ENCODE measurements at regions not wholly inside any gene's neighbourhood (a gene's known extent, or its start where the extent isn't known, plus 50 kb on each side); places are given as distances from the start of the nearest gene placed in this dataset.

GRCh38 chr2:193276988-193277387 lies 1082.3 kb upstream of the TMEFF2 start:
- Histone ChIP-seq H3K4me1 (ENCODE audit: control insufficient read depth, insufficient read depth, low read length) (no peaks in the 10 kb centered on the region), H3K27ac (ENCODE audit: insufficient read depth, low read depth, low read length, poor library complexity, severe bottlenecking) (no peak overlapping the region), H3K4me3 (ENCODE audit: insufficient read depth, low read depth, low read length) (no peak overlapping the region), H3K27me3 (ENCODE audit: control insufficient read depth, insufficient read depth, low read length, poor library complexity, severe bottlenecking) (no peaks in the 10 kb centered on the region), H3K36me3 (ENCODE audit: control insufficient read depth, insufficient read depth, low read length) (no peaks in the 10 kb centered on the region), H3K9me3 (ENCODE audit: control insufficient read depth, low read length) (no peaks in the 10 kb centered on the region)
- WGBS, 2 experiments = 88 to 89% methylated on average over 11 of the region's 11 CpGs

DNA sequence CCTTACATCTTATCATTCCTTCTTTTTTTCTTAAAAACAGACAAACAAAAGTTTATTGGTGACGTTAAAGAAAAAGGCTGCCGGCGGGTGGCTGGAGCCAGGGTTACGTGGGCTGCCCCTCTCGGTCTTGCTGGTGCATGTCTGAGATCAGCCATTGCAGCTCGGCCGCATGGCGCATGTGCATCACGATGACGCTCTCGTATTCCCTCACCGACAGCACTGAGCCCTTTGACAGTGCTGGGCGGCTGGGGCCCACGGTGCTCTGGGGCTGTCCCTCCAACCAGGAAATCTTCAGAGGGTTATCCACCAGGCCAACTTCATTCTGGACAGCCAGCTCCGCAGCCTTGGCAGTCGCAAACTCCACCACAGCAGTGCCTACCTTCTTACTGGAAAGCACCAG lies 1081.8 kb upstream of the TMEFF2 start:
- Histone ChIP-seq H3K9me3 (ENCODE audit: control insufficient read depth, low read length) (no peaks in the 10 kb centered on the region), H3K27me3 (ENCODE audit: control insufficient read depth, insufficient read depth, low read length, poor library complexity, severe bottlenecking) (no peaks in the 10 kb centered on the region), H3K27ac (ENCODE audit: insufficient read depth, low read depth, low read length, poor library complexity, severe bottlenecking) (no peak overlapping the region), H3K4me1 (ENCODE audit: control insufficient read depth, insufficient read depth, low read length) (no peaks in the 10 kb centered on the region), H3K36me3 (ENCODE audit: control insufficient read depth, insufficient read depth, low read length) (no peaks in the 10 kb centered on the region), H3K4me3 (ENCODE audit: insufficient read depth, low read depth, low read length) (no peak overlapping the region)
- 94 to 96% methylated on average over 16 of the region's 16 CpGs for WGBS, 2 experiments

DNA sequence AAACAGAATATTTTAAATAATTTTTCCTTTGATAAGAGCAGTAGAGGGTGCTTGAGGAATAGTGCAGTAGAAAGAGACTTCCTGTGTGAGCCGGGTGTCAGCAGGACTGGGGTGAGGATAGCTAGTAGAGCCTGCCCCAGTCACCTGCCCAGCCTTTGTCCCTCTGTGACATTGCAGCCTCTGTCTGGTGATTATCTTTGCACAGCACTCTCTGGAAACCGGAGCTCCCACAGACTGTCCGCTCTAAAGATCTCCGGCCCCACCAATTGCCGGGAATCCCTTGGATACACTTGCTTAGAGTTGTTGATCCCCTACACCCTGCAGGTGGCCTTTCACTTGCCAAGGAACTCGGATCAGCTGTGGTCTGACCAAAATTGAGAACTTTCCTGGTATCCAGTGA lies 1081.3 kb upstream of the TMEFF2 start:
- H3K9me3 ChIP-seq (ENCODE audit: control insufficient read depth, low read length) = no peaks in the 10 kb centered on the region
- no peak overlapping the region for H3K4me3 ChIP-seq (ENCODE audit: insufficient read depth, low read depth, low read length)
- WGBS, 2 experiments = 88 to 92% methylated on average over 6 of the region's 6 CpGs
- H3K27ac ChIP-seq (ENCODE audit: insufficient read depth, low read depth, low read length, poor library complexity, severe bottlenecking) = no peak overlapping the region
- no peaks in the 10 kb centered on the region for H3K4me1 ChIP-seq (ENCODE audit: control insufficient read depth, insufficient read depth, low read length)
- no peaks in the 10 kb centered on the region for H3K27me3 ChIP-seq (ENCODE audit: control insufficient read depth, insufficient read depth, low read length, poor library complexity, severe bottlenecking)
- no peaks in the 10 kb centered on the region for H3K36me3 ChIP-seq (ENCODE audit: control insufficient read depth, insufficient read depth, low read length)

DNA sequence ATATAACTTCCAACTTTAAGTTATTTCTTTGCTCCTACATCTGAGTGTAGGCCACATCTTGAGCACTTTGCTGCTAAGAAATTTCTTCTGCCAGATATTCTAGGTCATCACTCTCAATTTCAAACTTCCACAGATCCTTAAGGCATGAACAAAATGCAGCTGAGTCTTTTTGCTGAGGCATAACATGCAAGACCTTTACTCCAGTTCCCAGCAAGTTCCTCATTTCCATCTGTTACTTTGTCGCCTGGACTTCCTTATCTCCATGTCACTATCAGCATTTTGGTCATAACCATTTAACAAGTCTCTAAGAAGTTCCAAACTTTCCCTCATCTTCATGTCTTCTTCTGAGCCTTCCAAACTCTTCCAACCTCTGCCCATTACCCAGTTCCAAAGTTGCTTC lies 1077.3 kb upstream of the TMEFF2 start:
- Histone ChIP-seq H3K27ac (ENCODE audit: insufficient read depth, low read depth, low read length, poor library complexity, severe bottlenecking) (no peak overlapping the region), H3K36me3 (ENCODE audit: control insufficient read depth, insufficient read depth, low read length) (no peaks in the 10 kb centered on the region), H3K27me3 (ENCODE audit: control insufficient read depth, insufficient read depth, low read length, poor library complexity, severe bottlenecking) (no peaks in the 10 kb centered on the region), H3K4me1 (ENCODE audit: control insufficient read depth, insufficient read depth, low read length) (no peaks in the 10 kb centered on the region), H3K9me3 (ENCODE audit: control insufficient read depth, low read length) (no peaks in the 10 kb centered on the region), H3K4me3 (ENCODE audit: insufficient read depth, low read depth, low read length) (no peak overlapping the region)
- 85 to 88% methylated on average over 1 of the region's 1 CpG for WGBS, 2 experiments

- Histone ChIP-seq H3K4me1 (ENCODE audit: control insufficient read depth, insufficient read depth, low read length) (no peaks in the 10 kb centered on the region), H3K4me3 (ENCODE audit: insufficient read depth, low read depth, low read length) (no peak overlapping the region), H3K27me3 (ENCODE audit: control insufficient read depth, insufficient read depth, low read length, poor library complexity, severe bottlenecking) (no peaks in the 10 kb centered on the region), H3K36me3 (ENCODE audit: control insufficient read depth, insufficient read depth, low read length) (no peaks in the 10 kb centered on the region), H3K27ac (ENCODE audit: insufficient read depth, low read depth, low read length, poor library complexity, severe bottlenecking) (no peak overlapping the region), H3K9me3 (ENCODE audit: control insufficient read depth, low read length) (no peaks in the 10 kb centered on the region)
Measured at GRCh38 chr2:193270816-193271215, 1076.1 kb upstream of the TMEFF2 start.

GRCh38 chr2:193267496-193268002 lies 1072.8 kb upstream of the TMEFF2 start:
- WGBS, 2 experiments = 80% methylated on average over 1 of the region's 1 CpG; no CpG with 5 or more reads in 1 of the 2 experiments
- Histone ChIP-seq H3K27ac (ENCODE audit: insufficient read depth, low read depth, low read length, poor library complexity, severe bottlenecking) (no peak overlapping the region), H3K4me1 (ENCODE audit: control insufficient read depth, insufficient read depth, low read length) (no peaks in the 10 kb centered on the region), H3K27me3 (ENCODE audit: control insufficient read depth, insufficient read depth, low read length, poor library complexity, severe bottlenecking) (no peaks in the 10 kb centered on the region), H3K36me3 (ENCODE audit: control insufficient read depth, insufficient read depth, low read length) (no peaks in the 10 kb centered on the region), H3K4me3 (ENCODE audit: insufficient read depth, low read depth, low read length) (no peak overlapping the region), H3K9me3 (ENCODE audit: control insufficient read depth, low read length) (no peaks in the 10 kb centered on the region)

GRCh38 chr2:193253014-193253530 lies 1058.3 kb upstream of the TMEFF2 start:
- H3K27ac ChIP-seq (ENCODE audit: insufficient read depth, low read depth, low read length, poor library complexity, severe bottlenecking) = no peak overlapping the region
- H3K9me3 ChIP-seq (ENCODE audit: control insufficient read depth, low read length) = no peaks in the 10 kb centered on the region
- no peak overlapping the region for H3K4me3 ChIP-seq (ENCODE audit: insufficient read depth, low read depth, low read length)

DNA sequence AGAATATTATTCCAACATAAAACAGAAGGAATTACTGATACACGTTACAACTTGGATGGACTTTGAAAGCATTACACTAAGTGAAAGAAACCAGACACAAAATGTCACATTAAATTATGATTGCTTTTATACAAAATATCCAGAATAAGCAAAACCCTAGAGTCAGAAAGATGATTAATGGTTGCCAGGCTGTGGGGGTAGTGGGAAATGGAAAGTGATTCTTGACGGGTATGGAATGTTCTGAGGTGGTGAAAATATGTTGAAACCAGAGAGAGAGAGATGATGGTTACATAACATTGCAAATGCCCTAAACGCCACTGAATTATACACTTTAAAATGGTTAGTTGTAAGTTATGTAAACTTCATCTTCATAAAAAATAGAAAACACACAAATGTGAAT lies 1057.2 kb upstream of the TMEFF2 start:
- H3K4me1 ChIP-seq (ENCODE audit: control insufficient read depth, insufficient read depth, low read length) = no peaks in the 10 kb centered on the region
- 88 to 97% methylated on average over 1 to 2 of the region's 3 CpGs for WGBS, 2 experiments
- no peaks in the 10 kb centered on the region for H3K27me3 ChIP-seq (ENCODE audit: control insufficient read depth, insufficient read depth, low read length, poor library complexity, severe bottlenecking)
- no peaks in the 10 kb centered on the region for H3K9me3 ChIP-seq (ENCODE audit: control insufficient read depth, low read length)
- no peak overlapping the region for H3K4me3 ChIP-seq (ENCODE audit: insufficient read depth, low read depth, low read length)
- H3K27ac ChIP-seq (ENCODE audit: insufficient read depth, low read depth, low read length, poor library complexity, severe bottlenecking) = no peak overlapping the region
- H3K36me3 ChIP-seq (ENCODE audit: control insufficient read depth, insufficient read depth, low read length) = no peaks in the 10 kb centered on the region

More at GRCh38 chr2:193253014-193253530, 1058.3 kb upstream of the TMEFF2 start:
- Histone ChIP-seq H3K36me3 (ENCODE audit: control insufficient read depth, insufficient read depth, low read length) (no peaks in the 10 kb centered on the region), H3K4me1 (ENCODE audit: control insufficient read depth, insufficient read depth, low read length) (no peaks in the 10 kb centered on the region), H3K27me3 (ENCODE audit: control insufficient read depth, insufficient read depth, low read length, poor library complexity, severe bottlenecking) (no peaks in the 10 kb centered on the region)

- Histone ChIP-seq H3K4me1 (ENCODE audit: control insufficient read depth, insufficient read depth, low read length) (no peaks in the 10 kb centered on the region), H3K27me3 (ENCODE audit: control insufficient read depth, insufficient read depth, low read length, poor library complexity, severe bottlenecking) (no peaks in the 10 kb centered on the region), H3K36me3 (ENCODE audit: control insufficient read depth, insufficient read depth, low read length) (no peaks in the 10 kb centered on the region), H3K27ac (ENCODE audit: insufficient read depth, low read depth, low read length, poor library complexity, severe bottlenecking) (no peak overlapping the region), H3K9me3 (ENCODE audit: control insufficient read depth, low read length) (no peaks in the 10 kb centered on the region), H3K4me3 (ENCODE audit: insufficient read depth, low read depth, low read length) (no peak overlapping the region)
Measured at GRCh38 chr2:193250389-193250788, 1055.7 kb upstream of the TMEFF2 start.

DNA sequence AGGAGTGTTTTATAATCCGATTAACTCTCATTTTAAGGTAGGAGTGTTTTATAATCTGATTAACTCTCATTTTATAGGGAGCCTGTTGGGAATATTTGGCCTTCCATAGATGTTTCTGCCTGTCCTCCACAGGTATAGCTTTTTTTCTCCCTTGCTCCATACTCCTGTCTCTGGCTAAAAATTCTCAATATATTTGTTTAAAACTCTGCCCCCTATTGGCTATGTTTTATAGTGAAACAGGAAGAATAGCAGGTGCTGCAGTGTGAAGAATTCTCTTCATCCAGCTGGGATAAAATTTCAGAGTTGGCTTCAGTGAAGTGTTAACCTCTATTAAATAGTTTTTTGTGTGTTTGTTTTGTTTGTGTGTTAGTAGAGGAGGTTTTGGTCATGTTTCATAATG lies 1046.0 kb upstream of the TMEFF2 start:
- Histone ChIP-seq H3K4me1 (ENCODE audit: control insufficient read depth, insufficient read depth, low read length) (no peaks in the 10 kb centered on the region), H3K27ac (ENCODE audit: insufficient read depth, low read depth, low read length, poor library complexity, severe bottlenecking) (no peak overlapping the region), H3K36me3 (ENCODE audit: control insufficient read depth, insufficient read depth, low read length) (no peaks in the 10 kb centered on the region), H3K4me3 (ENCODE audit: insufficient read depth, low read depth, low read length) (no peak overlapping the region), H3K9me3 (ENCODE audit: control insufficient read depth, low read length) (no peaks in the 10 kb centered on the region), H3K27me3 (ENCODE audit: control insufficient read depth, insufficient read depth, low read length, poor library complexity, severe bottlenecking) (no peaks in the 10 kb centered on the region)
- 50 to 100% methylated on average over 1 of the region's 1 CpG for whole genome bisulfite sequencing, 2 experiments

DNA sequence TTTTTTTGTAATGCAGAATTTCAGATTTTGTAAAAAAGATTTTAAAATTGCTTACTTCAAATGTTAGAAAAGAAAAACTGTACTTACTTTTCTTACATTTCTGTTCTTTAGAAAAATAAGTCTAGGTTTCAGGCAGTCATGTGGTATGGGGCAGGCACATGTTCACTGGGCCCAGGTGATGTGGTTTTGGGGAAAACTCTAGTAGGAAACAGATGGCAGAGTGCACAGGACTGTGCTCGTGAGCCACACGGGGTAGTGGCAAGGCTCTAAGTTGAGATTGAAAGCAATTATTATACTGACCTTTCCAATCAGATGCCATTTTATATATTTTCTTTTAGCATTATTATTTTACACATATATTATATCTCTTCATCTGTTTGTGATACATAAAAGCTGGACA lies 1036.9 kb upstream of the TMEFF2 start:
- Histone ChIP-seq H3K27me3 (ENCODE audit: control insufficient read depth, insufficient read depth, low read length, poor library complexity, severe bottlenecking) (no peaks in the 10 kb centered on the region), H3K4me1 (ENCODE audit: control insufficient read depth, insufficient read depth, low read length) (no peaks in the 10 kb centered on the region), H3K36me3 (ENCODE audit: control insufficient read depth, insufficient read depth, low read length) (no peaks in the 10 kb centered on the region), H3K9me3 (ENCODE audit: control insufficient read depth, low read length) (no peaks in the 10 kb centered on the region), H3K27ac (ENCODE audit: insufficient read depth, low read depth, low read length, poor library complexity, severe bottlenecking) (no peak overlapping the region), H3K4me3 (ENCODE audit: insufficient read depth, low read depth, low read length) (no peak overlapping the region)
- WGBS, 2 experiments = 93% methylated on average over 2 of the region's 2 CpGs; no CpG with 5 or more reads in 1 of the 2 experiments
